Body of pancreas (tissue), 4 donors: ENCODE measurements at regions not wholly inside any gene's neighbourhood (a gene's known extent, or its start where the extent isn't known, plus 50 kb on each side); places are given as distances from the start of the nearest gene placed in this dataset.

ENCODE experiments used
- ATAC-seq: fragments of 150-250 bp; one replicate; pipeline ENCODE4 v1.9.1; 2016
- DNase-seq, 4 donors: peaks; one replicate each; pipeline ENCODE4 v3.0.0-alpha.2; 2019
- H3K27ac ChIP-seq, 4 donors: fragments of 200-600 bp; sonication (generic); 1 replicate in 3 of 4; 2 replicates in 1 of 4; pipeline versions ENCODE4 v1.5.1 to v1.6.1; 2016 to 2019; ENCODE audit warnings: mild to moderate bottlenecking in 1 of 4, mixed read lengths in 1 of 4, moderate library complexity in 1 of 4
- H3K27me3 ChIP-seq, 2 donors: fragments of 200-600 bp; sonication (generic); one replicate each; pipeline ENCODE4 v1.6.0; 2016; ENCODE audit warnings: mild to moderate bottlenecking in 1 of 2
- H3K36me3 ChIP-seq, 2 donors: fragments of 200-600 bp; sonication (generic); replicated peaks in 1 of 2; 2 replicates each; pipeline ENCODE4 v1.5.1; 2016; ENCODE audit warnings: low read depth in 2 of 2; ENCODE audit not compliant: insufficient read depth in 1 of 2
- H3K4me1 ChIP-seq: fragments of 200-600 bp; sonication (generic); one replicate; pipeline ENCODE4 v1.6.0; 2016
- H3K4me3 ChIP-seq, 2 donors: fragments of 200-600 bp; sonication (generic); 1 replicate in 1 of 2; 2 replicates in 1 of 2; pipeline ENCODE4 v1.5.1; 2016 to 2019
- H3K9me3 ChIP-seq, 3 donors: fragments of 200-600 bp; sonication (generic); 1 replicate in 2 of 3; 2 replicates in 1 of 3; pipeline ENCODE4 v1.5.1; 2016
- CTCF ChIP-seq, 7 experiments: fragments of 450-650 bp in 4 of 7; fragments of 200-600 bp in 3 of 7; sonication (generic) in 3 of 7; IDR thresholded peaks; one replicate each; pipeline ENCODE4 v1.5.1; 2016 to 2019; ENCODE audit warnings: antibody characterized with exemption in 7 of 7
- POLR2A ChIP-seq, 3 donors: fragments of 450-650 bp; IDR thresholded peaks; one replicate each; pipeline ENCODE4 v1.6.1; 2016; ENCODE audit warnings: antibody characterized with exemption in 3 of 3, mild to moderate bottlenecking in 2 of 3
- WGBS, 2 donors: methylation state at CpG; one replicate each; pipeline ENCODE4 v1.1.5; 2017; 5-methylcytosine and 5-hydroxymethylcytosine counted together
- intact Hi-C: fragments of 100-400 bp; cut with DNase I; formaldehyde crosslinking; loops from one replicate; pipeline ENCODE4 v1.15.1; 2023

DNA sequence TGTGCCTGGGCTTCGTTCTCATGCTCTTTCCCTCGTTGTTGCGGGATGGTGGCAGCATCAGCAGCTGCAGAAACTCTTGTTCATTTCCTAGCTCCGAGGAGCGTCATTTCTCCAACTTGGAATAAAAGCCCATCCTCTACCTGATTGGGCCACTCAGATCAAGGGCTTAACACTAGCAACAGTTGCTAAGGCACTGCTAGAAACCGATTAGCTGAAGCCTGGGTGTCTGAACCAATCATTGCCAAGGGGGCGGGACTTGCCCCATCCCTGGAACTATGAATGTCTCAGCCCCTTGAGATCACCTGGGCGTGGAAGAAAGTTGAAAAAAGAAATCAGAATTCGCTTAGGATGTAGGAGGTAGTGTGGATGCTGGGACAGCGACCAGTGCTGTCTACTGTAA lies 145.3 kb downstream of the FOXL1 start:
- H3K4me3 ChIP-seq: no peak overlapping the region
- no peaks in the 10 kb centered on the region for H3K27me3 ChIP-seq
- no peak overlapping the region for H3K27ac ChIP-seq
- intact Hi-C loops: no loop called here
- 62 to 67% methylated on average over 10 of the region's 10 CpGs for WGBS, 2 donors
- H3K9me3 ChIP-seq: no peaks in the 10 kb centered on the region
- no peaks in the 10 kb centered on the region for H3K4me1 ChIP-seq
- ATAC-seq (no peak), DNase-seq (no peak)
- TF ChIP-seq POLR2A (IDR thresholded peaks at IDR 0.05) (no peak), CTCF (IDR thresholded peaks at IDR 0.05) (no peak)
- H3K36me3 ChIP-seq: no peaks in the 10 kb centered on the region

DNA sequence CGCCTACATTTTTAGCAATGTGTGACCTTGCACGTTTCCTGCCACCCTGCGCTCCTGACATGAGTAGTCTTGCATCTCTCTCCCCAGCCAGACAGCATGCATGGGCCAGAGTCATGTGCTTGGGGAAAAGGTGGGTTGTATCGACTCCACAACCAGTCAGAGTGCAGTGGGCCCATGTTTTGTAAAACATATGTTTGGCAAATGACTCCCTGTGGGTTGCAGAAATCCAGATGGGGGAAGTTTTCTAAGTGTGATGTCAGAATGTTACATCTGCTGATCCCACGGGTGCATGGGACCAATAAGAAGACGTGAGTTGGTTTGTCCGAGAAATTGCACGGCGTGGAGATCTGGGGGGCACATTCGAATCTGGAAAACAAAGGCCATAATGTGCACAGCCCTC lies 147.1 kb downstream of the FOXL1 start:
- TF ChIP-seq POLR2A (IDR thresholded peaks at IDR 0.05) (no peak), CTCF (IDR thresholded peaks at IDR 0.05) (no peak)
- intact Hi-C loops: no loop called here
- 64 to 67% methylated on average over 10 of the region's 10 CpGs for WGBS, 2 donors
- Histone ChIP-seq H3K27me3 (no peaks in the 10 kb centered on the region), H3K9me3 (no peaks in the 10 kb centered on the region), H3K36me3 (no peaks in the 10 kb centered on the region), H3K4me3 (no peak overlapping the region), H3K27ac (no peak overlapping the region), H3K4me1 (no peaks in the 10 kb centered on the region)
- DNase-seq: no peak
- ATAC-seq: no peak

DNA sequence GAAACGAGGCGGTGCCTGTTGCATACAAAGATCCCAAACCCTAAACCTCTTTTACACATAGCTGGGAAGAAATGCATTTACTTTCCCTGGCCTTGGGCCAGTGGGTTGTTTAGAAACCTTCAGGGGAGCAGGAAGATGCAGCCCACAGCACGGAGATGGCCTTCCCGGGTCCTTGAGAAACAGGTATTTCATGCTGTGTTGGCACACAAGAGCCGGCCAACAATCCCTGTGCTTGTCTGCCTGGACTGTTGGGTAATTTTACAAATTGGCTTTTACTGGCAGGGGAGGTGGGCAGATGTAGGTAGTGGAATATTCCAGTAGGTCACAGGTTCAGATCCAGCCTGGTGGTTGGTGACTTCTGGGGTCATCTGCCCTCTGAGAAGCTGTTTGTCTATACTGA lies 148.0 kb downstream of the FOXL1 start:
- 24 to 30% methylated on average over 5 of the region's 5 CpGs for WGBS, 2 donors
- Histone ChIP-seq H3K4me3 (no peak overlapping the region), H3K27ac (no peak overlapping the region), H3K9me3 (no peaks in the 10 kb centered on the region), H3K36me3 (no peaks in the 10 kb centered on the region), H3K27me3 (no peaks in the 10 kb centered on the region), H3K4me1 (no peaks in the 10 kb centered on the region)
- DNase-seq (no peak), ATAC-seq (no peak)
- TF ChIP-seq CTCF (IDR thresholded peaks at IDR 0.05) (no peak), POLR2A (IDR thresholded peaks at IDR 0.05) (no peak)
- intact Hi-C loops: no loop called here

GRCh38 chr16:86727131-86727530 lies 148.8 kb downstream of the FOXL1 start:
- no peak overlapping the region for H3K27ac ChIP-seq
- TF ChIP-seq CTCF (IDR thresholded peaks at IDR 0.05): no peak
- TF ChIP-seq POLR2A (IDR thresholded peaks at IDR 0.05): no peak
- 62 to 65% methylated on average over 7 of the region's 7 CpGs for WGBS, 2 donors

DNA sequence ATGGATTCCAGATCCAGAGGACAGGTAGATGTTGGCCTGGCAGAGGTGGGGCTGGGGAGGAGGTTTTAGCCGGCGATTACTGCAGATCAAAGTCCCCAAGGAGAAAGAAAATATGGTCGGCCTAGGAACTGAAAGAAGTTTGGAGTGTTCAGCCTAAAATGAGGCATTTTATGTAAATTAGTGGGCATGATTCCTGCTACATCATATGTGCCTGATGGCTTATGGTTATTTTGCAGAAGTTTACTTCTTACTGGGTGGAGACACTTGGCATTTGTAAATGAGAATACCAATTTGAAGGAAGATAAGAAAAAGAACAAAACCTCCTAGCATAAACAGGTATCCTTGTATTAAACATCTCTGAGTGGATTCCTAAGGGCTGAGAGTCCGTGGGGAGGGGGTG lies 149.3 kb downstream of the FOXL1 start:
- no peak overlapping the region for H3K4me3 ChIP-seq
- no peak for ATAC-seq
- no peaks in the 10 kb centered on the region for H3K27me3 ChIP-seq
- no peaks in the 10 kb centered on the region for H3K36me3 ChIP-seq
- 57 to 63% methylated on average over 4 of the region's 4 CpGs for WGBS, 2 donors
- no peaks in the 10 kb centered on the region for H3K9me3 ChIP-seq
- intact Hi-C loops: no loop called here
- no peak for DNase-seq
- no peak overlapping the region for H3K27ac ChIP-seq
- no peak for TF ChIP-seq POLR2A (IDR thresholded peaks at IDR 0.05)
- TF ChIP-seq CTCF (IDR thresholded peaks at IDR 0.05): no peak
- no peaks in the 10 kb centered on the region for H3K4me1 ChIP-seq

More at GRCh38 chr16:86727131-86727530, 148.8 kb downstream of the FOXL1 start:
- no peaks in the 10 kb centered on the region for H3K36me3 ChIP-seq
- no peaks in the 10 kb centered on the region for H3K4me1 ChIP-seq
- no peak overlapping the region for H3K4me3 ChIP-seq
- ATAC-seq (no peak), DNase-seq (no peak)
- H3K27me3 ChIP-seq: no peaks in the 10 kb centered on the region
- no peaks in the 10 kb centered on the region for H3K9me3 ChIP-seq
- intact Hi-C loops: no loop called here
